HS-5 (cell line): ENCODE measurements at regions not wholly inside any gene's neighbourhood (a gene's known extent, or its start where the extent isn't known, plus 50 kb on each side); places are given as distances from the start of the nearest gene placed in this dataset.
"Not testable (repeated sequence)": the region's sequence is repeated elsewhere in the genome, so short reads cannot be mapped to it uniquely, and the experiment has no call there.

Experiments used
- DNase-seq: peaks from one replicate; pipeline ENCODE4 v3.0.0-alpha.2; 2012; ENCODE audit warnings: low read depth

DNA sequence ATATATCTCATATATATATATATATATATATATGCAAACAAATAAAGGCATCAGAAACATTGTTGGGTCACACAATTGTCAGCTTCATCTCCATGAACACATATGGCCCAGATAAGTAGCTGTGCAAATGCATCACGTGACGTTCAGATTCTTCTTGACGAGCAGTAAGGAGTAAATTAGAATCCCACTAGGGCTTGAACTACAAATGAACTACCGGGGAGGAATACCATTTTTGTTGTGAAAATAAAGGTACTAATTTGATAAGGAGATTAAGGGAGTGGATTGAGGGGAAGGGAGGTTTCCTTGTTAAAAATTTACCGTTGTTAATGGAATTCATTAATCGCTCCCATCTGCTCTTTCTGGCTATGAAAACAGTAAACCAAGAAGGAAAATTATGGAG is 186.5 kb upstream of the COPS8 start:
- DNase-seq = no peak

DNA sequence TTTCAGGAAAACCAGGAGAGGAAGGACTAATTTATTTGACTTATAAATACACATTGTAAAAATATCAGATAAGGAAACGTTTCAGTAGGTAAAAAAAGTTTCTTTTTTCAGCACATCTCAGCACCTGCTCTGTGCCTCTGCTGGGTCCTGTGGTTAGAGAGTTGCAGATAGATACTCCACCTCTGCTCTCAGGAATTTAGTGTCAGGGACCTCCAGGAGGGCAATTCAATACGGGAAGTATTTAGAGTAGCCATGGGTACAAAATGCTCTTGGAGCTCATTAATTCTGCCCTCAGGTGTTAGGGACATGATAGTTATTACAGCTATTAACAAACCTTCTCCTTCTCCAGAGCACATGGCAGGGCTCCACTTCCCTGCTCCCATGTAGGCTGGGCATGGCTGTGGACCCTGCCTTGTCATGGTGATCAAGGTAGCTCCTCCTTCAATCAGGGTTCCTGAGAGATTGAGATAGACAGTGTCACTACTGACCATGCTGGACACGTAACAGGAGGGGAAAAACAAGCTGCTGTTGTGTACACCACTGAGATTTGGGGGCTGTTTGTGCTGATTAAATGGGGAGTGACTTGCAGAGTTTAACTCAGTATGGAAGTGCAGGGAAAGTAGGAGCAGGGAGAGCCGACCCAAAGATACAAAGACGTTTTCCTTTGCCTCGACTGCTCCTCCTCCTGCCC is 185.6 kb upstream of the COPS8 start:
- DNase-seq = no peak

DNA sequence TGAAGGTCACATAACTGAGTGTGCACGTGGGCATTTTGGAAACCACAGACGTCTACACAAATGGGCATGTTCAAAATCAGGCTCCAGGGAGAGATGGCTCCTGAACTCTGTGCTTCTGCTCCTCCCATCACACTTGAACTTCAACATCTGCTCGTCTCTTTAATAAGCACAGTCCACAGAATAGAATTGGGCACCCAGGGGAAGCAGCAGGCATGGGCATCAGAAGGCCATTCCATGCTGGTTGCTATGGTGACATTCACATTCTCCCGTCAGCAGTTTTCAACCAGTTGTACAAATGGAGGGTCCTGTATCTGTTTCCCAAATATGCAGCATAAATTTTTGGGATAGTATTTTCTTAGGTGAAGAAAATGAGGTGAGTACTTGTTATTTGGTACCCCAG is 183.7 kb upstream of the COPS8 start:
- no peak for DNase-seq

DNA sequence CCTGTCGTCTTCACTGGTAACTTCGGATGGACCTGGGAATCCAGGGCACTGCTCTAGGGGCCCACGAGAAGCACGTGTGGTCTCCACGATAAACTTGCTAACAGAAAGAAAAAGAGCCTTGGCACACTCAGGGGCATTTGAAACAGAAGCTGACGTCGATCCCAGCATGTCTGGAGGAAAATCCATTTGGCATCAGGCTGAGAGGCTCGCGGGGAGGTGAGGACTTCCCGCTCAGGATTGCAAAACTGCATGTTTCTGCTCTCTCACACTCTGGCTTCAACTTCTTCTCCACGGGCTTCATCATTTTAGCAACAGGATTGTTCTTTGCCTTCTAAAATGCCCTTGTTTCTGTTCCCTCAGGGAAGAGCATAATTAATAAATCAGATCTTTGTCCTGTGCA is 181.7 kb upstream of the COPS8 start:
- DNase-seq = no peak

- DNase-seq = no peak
Observed at GRCh38 chr2:236904389-236905263, 181.1 kb upstream of the COPS8 start.

GRCh38 chr2:236905976-236906375 is 179.7 kb upstream of the COPS8 start:
- no peak for DNase-seq

GRCh38 chr2:236908439-236909192 is 177.1 kb upstream of the COPS8 start:
- DNase-seq = no peak

GRCh38 chr2:236909193-236909504 is 176.5 kb upstream of the COPS8 start:
- no peak for DNase-seq

DNA sequence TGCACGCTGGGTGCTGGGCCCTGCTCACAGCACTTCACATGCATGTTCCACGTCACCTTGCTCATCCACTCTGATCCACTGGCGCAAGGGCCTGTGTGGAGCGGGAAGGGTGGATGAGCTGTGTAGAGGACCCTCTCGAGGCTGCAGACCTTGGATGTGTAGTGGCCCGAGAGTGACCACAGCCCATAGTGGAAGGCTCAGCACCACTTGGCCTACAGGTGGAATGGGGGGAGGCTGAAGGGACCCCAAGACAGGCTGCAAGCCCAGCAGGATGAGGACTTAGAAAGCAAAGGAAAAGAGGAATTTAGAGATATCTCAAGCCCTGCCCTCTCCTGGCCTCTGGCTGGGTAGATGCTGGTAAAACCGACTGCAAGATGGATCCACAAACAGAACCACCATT is 175.9 kb upstream of the COPS8 start:
- DNase-seq = no peak

- no peak for DNase-seq
Observed at GRCh38 chr2:236910781-236911495, 174.8 kb upstream of the COPS8 start.

DNA sequence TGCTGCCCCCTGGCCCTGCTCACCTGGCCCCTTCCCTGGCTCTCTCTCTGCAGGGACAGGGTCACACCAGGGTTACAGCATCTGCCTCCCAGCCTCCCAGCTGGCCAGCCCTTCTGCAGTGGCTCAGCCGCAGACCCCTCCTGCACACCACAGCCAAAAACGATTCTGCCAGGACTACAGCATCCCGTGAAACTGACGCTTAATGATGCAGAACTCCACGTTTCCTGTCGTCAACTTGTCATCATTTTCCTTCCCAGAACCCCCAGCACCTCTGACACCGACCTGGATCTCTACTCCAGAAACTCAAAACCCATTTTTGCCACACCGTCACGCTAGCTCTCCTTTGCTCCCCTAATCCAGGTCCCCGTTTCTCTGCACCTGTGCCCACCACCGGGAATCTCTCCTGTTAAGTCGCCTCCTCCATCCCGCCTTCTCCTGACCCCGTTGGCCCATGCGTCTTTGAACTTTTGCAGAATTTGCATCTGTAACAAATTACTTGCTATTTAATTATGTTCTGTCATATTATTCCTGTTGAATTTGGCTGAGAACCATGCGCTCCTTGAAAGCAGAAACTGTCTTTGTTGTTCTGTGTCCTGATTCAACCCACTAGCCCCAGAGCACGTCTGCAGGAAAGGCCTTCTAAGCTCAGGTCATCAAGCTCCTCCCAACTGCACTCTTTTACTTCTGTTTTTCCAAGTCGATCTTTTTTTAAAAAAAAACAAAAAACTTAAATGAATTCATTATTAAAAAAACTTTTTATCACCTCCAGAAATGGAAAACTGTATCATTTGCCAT is 173.2 kb upstream of the COPS8 start:
- no peak for DNase-seq

DNA sequence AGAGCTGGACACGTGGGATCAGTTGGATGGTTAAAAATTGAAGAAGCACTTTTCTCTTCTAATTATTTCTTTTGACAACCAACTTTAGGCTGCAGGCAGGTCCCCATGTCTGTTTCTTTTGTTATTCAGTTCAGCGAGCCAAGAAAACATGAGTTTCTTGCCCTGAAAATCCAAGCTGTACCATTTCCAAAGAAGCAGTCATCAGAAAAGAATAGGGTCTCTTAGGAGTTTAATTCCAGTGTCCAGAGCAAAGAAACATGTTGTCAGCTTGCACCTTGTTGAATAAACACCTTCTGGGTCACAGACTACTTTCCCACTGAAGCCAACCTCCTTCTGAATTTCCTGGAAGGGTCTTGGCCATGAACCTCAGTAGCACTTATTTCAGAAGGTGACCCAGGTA is 170.5 kb upstream of the COPS8 start:
- DNase-seq = no peak

DNA sequence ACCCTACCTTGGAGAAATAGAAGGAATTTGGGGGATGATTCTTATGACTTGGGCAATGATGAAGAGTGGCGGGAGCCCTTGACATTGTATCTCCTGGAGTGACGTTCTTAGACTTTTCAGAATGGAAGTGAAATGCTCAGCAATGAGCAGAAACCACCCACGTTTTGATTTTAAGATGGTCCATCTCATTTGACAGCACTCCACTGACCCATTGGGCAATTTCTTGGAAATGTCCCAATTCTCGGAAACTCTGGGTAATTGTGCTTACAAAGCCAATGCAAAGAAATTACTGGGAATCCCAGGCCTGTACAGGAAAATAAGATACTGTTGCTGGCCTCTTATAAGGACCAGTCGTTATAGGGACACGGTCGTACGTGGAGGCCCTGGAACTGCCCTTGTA is 170.0 kb upstream of the COPS8 start:
- no peak for DNase-seq

GRCh38 chr2:236916181-236916580 is 169.5 kb upstream of the COPS8 start:
- no peak for DNase-seq

DNA sequence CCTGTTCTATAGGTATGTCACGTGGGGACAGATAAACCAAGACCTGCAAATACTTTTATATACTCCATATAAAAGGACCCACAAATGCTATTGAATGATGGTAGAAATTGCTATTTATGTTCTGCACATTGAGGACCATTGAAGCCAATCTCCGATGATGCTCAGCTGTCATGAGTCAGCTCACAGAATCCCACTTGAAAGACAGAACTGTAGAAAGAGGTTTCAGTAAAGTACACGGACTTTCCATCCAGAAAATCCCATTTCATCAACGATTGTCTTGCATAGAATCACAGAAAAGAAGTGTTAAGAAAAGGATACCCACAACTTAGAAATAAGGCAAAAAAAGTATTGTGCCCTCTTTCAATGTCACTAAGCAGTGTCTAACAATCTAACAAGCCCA is 169.0 kb upstream of the COPS8 start:
- DNase-seq = no peak

- no peak for DNase-seq
Observed at GRCh38 chr2:236917164-236917563, 168.5 kb upstream of the COPS8 start.

DNA sequence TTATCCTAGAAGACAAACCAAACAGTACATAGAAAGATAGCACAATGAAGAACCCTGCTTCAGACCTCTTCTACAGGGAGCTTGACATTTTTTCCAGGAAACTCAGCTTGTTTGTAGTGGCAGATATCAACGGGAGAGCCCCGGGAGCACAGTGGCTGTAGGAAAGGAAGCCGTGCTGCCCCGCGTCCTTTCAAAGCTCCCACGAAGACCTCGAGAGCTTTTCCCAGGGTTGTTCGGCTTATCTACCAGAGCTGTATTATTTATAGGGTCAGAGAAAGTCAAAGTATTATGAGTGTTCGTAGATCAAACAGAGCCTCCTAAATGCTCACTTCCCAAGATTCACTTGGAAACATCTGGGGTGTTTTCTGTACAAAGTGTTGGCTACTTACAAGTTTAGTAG is 167.1 kb upstream of the COPS8 start:
- no peak for DNase-seq

- DNase-seq = peak; percentile 3
Observed at GRCh38 chr2:236919209-236919608, 166.5 kb upstream of the COPS8 start.

- not testable (repeated sequence) for DNase-seq
Observed at GRCh38 chr2:236919801-236920379, 165.8 kb upstream of the COPS8 start.

DNA sequence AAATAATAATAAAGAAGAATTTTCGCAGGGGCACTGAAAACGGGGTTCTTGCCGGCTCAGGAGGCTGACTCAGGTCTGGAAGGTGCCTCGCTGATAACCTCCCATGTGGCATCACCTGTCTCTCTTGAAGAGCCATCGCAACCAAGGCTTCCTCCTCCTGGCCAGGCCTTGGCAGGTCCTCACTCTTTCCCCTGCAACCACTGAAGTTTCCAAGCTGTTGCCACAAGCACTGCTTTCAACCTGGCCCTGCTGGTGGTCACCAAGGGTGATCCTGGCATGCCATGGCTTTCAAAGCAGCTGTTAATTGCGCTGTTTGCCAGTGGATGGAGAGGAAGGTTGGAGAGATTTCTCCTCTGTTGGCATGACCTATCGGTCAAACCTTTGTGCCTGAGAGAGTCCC is 163.6 kb upstream of the COPS8 start:
- DNase-seq = no peak

DNA sequence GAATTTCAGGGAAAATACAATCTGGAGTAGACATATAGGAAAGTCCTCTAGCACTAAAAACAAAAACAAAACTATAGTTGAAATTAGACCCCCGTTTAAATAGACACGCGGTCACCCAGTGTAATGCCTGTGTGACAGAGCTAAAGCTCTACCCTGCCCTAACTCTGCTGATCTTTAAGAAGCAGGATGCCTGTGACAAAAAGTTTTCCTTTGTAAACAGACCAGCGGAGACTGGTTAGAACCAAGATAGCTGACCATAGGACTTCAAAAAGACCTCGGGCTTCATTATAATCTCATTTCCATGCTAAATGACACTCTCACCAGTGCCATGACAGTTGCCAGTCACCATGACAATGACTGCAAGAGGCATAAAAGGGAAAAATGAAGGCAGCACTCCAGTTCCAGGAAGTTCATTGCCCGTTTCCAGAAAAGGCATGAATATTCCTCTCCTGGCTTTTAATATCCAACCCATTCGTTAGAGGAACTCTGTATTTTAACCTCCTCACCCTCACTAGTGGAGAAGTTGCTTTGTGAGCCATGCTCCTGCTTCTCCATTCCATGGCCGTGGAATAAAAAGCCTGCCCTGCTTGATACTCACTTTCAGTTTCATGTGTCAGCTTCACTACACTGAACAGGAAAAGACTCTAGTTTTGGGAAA is 157.2 kb upstream of the COPS8 start:
- DNase-seq = no peak
